Testis (tissue), 2 donors: ENCODE measurements at regions not wholly inside any gene's neighbourhood (a gene's known extent, or its start where the extent isn't known, plus 50 kb on each side); places are given as distances from the start of the nearest gene placed in this dataset.
"Not testable (repeated sequence)": the region's sequence is repeated elsewhere in the genome, so short reads cannot be mapped to it uniquely, and the experiment has no call there.

Experiments
- DNase-seq: peaks from one replicate; pipeline ENCODE4 v3.0.0-alpha.2; 2019
- H3K27ac ChIP-seq, 2 donors: fragments of 200-600 bp; sonication (generic); one replicate each; pipeline ENCODE4 v1.5.1; 2019
- H3K27me3 ChIP-seq: fragments of 200-600 bp; sonication (generic); one replicate; pipeline ENCODE4 v1.5.1; 2019
- H3K36me3 ChIP-seq: fragments of 200-600 bp; sonication (generic); one replicate; pipeline ENCODE4 v1.5.1; 2017; ENCODE audit warnings: low read depth; ENCODE audit errors: missing control alignments
- H3K4me1 ChIP-seq: fragments of 200-600 bp; sonication (generic); one replicate; pipeline ENCODE4 v1.5.1; 2019
- H3K4me3 ChIP-seq, 2 donors: fragments of 200-600 bp; sonication (generic); one replicate each; pipeline ENCODE4 v1.5.1; 2017 to 2019
- H3K9me3 ChIP-seq: fragments of 200-600 bp; sonication (generic); one replicate; pipeline ENCODE4 v1.5.1; 2017
- CTCF ChIP-seq, 3 experiments: fragments of 450-650 bp in 2 of 3; fragments of 200-600 bp in 1 of 3; sonication (generic) in 1 of 3; IDR thresholded peaks; one replicate each; pipeline ENCODE4 v1.5.1; 2016 to 2019; ENCODE audit warnings: antibody characterized with exemption in 3 of 3, mild to moderate bottlenecking in 2 of 3, moderate library complexity in 1 of 3
- POLR2A ChIP-seq: fragments of 450-650 bp; IDR thresholded peaks from one replicate; pipeline ENCODE4 v1.6.1; 2017; ENCODE audit warnings: antibody characterized with exemption, mild to moderate bottlenecking, moderate library complexity
- WGBS, 2 donors: methylation state at CpG; one replicate each; pipeline ENCODE4 v1.1.5; 2018; 5-methylcytosine and 5-hydroxymethylcytosine counted together
- intact Hi-C: fragments of 100-400 bp; cut with DNase I; formaldehyde crosslinking; loops from one replicate; pipeline ENCODE4 v1.15.1; 2023; ENCODE audit warnings: low total_unique reads

GRCh38 chr18:73531601-73532000 is 616.0 kb downstream of the FBXO15 start:
- Histone ChIP-seq H3K9me3 (no peaks in the 10 kb centered on the region), H3K27me3 (no peaks in the 10 kb centered on the region), H3K36me3 (no peaks in the 10 kb centered on the region), H3K4me1 (no peaks in the 10 kb centered on the region), H3K4me3 (no peak overlapping the region), H3K27ac (no peak overlapping the region)
- 70 to 74% methylated on average over 3 of the region's 3 CpGs for WGBS, 2 donors
- TF ChIP-seq POLR2A (no peak), CTCF (IDR thresholded peaks at IDR 0.05) (no peak)
- intact Hi-C loops, result no loop called here
- DNase-seq, result no peak

GRCh38 chr18:73528066-73528465 is 619.6 kb downstream of the FBXO15 start:
- H3K4me1 ChIP-seq, result no peaks in the 10 kb centered on the region
- no peak overlapping the region for H3K27ac ChIP-seq
- no peaks in the 10 kb centered on the region for H3K36me3 ChIP-seq
- WGBS, 2 donors, result 82 to 93% methylated on average over 7 of the region's 7 CpGs
- intact Hi-C loops, result no loop called here
- no peak overlapping the region for H3K4me3 ChIP-seq
- H3K27me3 ChIP-seq, result no peaks in the 10 kb centered on the region
- DNase-seq, result no peak
- H3K9me3 ChIP-seq, result no peaks in the 10 kb centered on the region
- no peak for TF ChIP-seq CTCF (IDR thresholded peaks at IDR 0.05)
- TF ChIP-seq POLR2A, result no peak

DNA sequence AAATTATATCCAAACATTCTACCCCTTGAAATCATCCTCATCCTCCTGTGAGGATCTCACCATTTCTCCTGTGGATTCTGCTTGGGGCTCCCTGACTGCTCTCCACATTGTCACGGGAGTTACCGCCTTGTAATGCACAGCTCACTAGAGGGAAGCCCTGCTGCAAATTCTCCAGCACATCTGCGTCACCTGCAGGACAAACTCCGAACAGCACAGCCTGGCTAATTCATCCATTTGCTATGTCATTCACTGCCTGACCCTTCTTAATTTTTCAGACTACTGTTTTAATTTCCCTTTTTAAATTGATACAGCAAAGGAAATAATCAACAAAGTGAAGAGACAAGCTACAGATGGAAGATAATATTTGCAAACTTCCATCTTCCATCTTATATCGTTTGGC is 627.4 kb downstream of the FBXO15 start:
- Histone ChIP-seq H3K4me1 (no peaks in the 10 kb centered on the region), H3K27ac (no peak overlapping the region), H3K9me3 (no peaks in the 10 kb centered on the region), H3K36me3 (no peaks in the 10 kb centered on the region), H3K4me3 (no peak overlapping the region), H3K27me3 (no peaks in the 10 kb centered on the region)
- intact Hi-C loops, result no loop called here
- DNase-seq, result peak; percentile 18
- TF ChIP-seq CTCF (IDR thresholded peaks at IDR 0.05) (no peak), POLR2A (no peak)
- 65 to 74% methylated on average over 5 of the region's 5 CpGs for WGBS, 2 donors

- H3K27ac ChIP-seq, H3K9me3 ChIP-seq, intact Hi-C loops, H3K4me3 ChIP-seq, H3K4me1 ChIP-seq, DNase-seq, H3K36me3 ChIP-seq, H3K27me3 ChIP-seq: not testable (repeated sequence)
- 96 to 99% methylated on average over 2 of the region's 2 CpGs for WGBS, 2 donors
Measured at GRCh38 chr18:73516056-73516455, 631.6 kb downstream of the FBXO15 start.

DNA sequence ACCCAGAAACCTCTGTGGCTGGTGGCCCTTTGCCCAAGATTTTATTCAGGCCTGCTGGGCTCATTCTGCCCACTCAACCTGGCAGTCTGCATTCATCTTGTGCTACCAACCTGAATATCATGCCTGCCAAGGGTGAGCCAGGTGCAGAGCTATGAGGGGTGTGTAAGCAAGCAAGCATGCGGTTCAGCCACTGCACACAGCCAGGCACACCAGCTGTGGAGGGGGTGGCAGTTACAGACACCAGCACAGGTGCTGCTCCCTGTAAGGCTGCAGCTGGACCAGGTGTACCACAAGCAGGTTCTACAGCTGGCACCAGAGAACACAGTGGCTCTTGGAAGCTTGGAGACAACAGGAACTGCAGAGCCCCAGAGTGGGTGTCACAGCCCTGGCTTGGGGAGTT is 633.2 kb downstream of the FBXO15 start:
- no peaks in the 10 kb centered on the region for H3K4me1 ChIP-seq
- no peaks in the 10 kb centered on the region for H3K9me3 ChIP-seq
- intact Hi-C loops, result no loop called here
- H3K27ac ChIP-seq, result no peak overlapping the region
- no peaks in the 10 kb centered on the region for H3K27me3 ChIP-seq
- H3K36me3 ChIP-seq, result no peaks in the 10 kb centered on the region
- no peak overlapping the region for H3K4me3 ChIP-seq
- 100% methylated on average over 1 of the region's 1 CpG for WGBS, 2 donors
- DNase-seq, result no peak
- TF ChIP-seq CTCF (IDR thresholded peaks at IDR 0.05) (no peak), POLR2A (no peak)
